HG03521 (cell line): ENCODE measurements at regions not wholly inside any gene's neighbourhood (a gene's known extent, or its start where the extent isn't known, plus 50 kb on each side); places are given as distances from the start of the nearest gene placed in this dataset.

Experiments
- ATAC-seq: cut with Tn5 transposase; IDR thresholded peaks from one replicate; pipeline ENCODE4 v1.9.1; 2021; ENCODE audit warnings: mild to moderate bottlenecking, moderate library complexity; ENCODE audit not compliant: unreplicated experiment

DNA sequence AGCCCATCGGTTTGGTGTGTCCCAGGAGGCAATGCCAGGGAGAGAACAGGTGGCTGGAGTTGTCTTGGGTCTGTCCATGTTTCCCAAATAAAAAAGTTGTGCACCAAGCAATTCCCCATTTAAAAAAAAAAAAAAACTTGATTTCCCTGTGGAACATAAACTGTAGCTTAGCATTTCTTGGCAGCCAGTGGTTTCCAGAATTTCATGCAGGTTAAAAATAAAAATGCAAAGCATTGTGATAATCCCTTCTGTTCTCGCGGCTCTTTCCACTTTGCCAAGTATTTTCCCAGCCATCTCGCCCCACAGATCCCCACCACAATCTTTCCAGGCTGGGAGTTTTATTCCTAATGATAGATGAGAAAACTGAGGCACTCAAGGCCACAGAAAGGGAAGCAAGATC is 51.4 kb upstream of the MSX1 start:
- ATAC-seq, result no peak

DNA sequence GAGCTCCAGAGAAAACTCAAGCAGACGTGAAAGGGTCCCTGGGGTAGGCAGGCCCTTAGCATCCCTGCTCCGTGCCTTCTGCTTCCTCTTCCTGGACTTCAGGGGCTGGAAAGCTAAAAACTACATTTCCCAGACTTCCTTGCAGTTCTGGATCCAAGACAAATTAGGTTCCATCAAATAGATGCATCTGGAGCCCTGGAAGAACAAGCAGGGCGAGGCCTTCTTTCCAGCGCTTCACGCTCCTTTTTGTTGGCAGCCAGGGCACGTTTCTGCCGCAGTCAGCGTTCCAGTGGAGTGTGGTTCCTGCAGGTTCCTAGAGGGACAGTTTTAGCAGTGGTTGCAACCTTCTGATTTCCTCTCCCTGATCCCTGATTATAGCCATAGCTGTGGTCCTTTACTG is 53.6 kb upstream of the MSX1 start:
- ATAC-seq, result no peak

DNA sequence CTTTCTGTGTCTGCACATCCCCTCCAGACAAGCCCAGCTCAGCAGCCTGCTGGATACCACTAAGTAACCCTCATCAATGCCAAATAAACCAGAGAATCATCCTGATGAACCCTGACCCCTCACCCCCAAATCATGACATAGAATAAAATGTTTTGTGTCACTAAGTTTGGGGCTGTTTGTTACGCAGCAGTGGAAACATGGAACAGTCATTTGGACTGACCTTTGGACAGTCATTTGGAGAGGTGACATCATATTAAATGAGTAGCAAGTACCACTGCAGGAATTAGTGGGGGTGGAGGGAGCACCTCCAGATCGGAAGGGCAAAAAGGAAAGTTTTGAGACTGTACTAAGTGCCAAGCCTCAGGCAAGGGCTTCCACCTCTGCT is 55.6 kb upstream of the MSX1 start:
- ATAC-seq, result no peak

DNA sequence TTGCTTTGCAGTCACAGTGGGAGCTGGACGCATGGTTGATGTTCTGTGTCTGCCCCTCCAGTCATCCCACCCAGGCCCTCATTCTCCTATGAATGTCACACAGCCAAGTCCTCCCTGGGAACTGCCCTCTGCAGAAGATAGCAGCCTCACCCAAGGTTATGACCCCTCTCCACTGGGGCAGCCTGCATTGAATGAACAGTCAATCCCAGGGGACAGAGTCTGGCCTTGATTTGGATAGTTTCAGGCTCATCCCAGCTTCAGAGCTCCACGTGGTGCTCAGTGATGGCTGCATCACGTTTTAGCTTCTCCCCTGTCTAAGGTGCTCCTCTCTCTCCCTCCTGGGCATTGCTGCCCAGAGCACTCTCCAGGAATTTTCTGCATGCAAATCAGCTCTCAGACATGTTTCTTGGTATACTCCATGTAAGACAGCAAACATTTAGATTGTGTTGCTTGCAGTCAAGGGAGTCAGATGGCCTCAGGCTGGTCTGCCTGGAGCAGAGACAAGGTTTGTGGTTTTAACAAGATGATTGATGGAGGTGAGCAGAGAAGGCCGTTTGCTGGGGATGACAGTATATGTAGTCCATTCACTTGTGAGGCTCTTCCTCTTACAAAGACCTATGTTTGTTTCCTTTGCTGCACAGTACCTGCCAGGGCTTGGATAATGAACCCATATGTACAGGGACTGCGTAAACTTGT is 56.1 kb upstream of the MSX1 start:
- ATAC-seq, result no peak

DNA sequence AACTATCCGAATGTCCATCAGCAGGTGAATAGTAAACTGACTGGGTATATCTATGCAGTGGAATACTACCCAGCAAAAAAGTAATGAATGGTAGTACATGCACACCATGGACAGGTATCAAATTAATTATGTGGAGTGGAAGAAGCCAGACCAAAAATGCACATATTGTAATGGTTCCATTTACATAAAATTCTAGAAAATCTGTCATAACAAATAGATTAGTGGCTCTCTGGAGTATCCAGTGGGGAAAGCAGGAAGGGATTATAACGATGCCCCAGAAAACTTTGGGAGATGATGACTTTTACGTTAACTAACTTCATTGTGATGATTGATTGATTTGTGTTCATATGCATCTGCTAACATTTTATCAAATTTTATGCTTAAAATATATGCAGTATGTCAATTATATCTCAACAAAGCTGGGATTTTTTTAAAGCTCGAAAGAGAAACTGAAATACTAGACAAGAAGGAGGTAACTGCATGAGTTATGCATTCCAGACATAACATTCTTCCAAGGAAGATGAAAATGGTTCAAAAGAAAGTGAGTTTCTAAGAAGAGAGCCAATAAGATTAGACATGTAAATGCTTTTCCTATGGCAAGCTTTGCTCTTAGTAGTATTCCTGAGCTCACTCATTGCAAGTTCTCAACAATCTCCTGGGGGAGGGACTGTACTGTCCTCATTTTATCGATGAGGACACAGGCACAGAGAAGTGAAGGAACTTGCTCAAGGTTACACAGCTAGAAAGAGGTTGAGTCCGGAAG is 58.6 kb upstream of the MSX1 start:
- no peak for ATAC-seq

DNA sequence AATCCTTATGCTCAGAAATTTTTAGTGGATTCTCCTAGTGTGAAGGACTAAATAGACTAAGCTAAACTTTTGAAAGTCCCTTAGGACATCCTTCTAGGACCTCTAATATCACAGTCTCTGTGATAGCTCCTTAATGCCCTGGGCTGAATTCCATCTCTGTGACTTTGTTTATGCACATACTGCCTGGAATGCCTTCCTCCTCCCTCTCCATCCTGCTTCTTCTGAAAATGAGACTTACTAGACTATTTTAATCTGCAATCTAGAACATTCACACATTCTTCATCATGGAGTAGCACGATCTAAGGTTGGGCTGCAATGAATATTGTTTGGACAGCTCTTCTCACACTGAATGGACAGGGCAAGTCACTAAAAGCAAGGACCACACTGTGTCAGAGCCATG is 65.0 kb upstream of the MSX1 start:
- ATAC-seq, result no peak

DNA sequence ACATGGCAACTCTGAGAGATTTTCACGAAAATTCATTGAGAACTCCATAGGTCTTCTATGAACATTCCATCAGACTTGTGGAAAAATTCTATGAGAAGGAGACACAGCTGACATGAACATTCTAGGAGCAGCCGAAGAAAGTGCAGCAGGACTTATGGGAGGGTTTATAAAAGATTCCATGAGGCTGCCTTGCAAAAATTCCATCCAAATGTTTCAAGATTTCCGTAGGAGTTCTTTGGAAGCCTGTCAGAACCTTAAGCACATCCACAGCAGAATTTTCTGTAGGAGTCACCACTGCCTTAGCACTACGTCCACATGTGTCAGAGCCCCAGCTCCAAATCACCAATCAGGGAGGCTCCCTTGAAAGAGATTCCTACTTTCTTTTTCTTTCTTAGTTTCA is 67.0 kb upstream of the MSX1 start:
- no peak for ATAC-seq

DNA sequence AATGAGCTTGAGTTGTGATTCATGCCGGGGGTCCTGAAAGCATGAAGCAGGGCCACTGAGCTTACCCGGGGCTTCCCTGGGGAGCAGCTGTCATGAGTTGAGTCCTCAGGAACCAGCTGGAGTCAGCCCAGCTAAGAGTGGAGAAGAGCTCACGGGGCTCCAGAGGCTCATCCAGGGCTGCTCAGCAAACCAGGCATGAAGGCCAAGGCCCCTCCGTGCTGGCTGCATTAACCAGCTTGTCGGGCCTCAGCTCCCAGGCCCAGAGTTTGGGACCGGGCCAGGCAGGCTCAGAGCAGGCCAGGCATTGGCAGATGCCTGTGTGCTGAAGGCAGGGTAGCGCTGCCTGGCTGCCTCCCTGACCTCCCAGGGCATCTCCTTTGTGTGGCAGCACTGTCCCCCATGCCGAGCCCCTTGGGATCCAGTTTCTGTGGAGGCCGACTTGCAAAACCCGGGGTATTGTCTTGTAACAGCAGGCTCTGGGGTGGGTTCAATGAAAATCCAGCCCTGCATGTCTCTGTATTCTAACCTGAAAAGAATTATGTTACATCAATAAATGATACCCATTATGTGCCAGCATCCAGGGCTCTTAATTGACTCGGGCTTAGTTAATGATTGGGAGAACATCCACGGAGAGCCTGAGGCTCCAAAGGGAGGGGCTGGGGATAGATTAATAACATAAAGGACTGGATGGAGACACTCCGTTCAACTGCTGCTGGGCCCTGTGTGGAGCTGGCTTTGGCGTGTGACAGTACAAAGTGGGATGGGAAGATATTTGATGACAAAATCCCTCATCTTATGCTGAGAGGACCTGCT is 68.0 kb upstream of the MSX1 start:
- ATAC-seq, result no peak

DNA sequence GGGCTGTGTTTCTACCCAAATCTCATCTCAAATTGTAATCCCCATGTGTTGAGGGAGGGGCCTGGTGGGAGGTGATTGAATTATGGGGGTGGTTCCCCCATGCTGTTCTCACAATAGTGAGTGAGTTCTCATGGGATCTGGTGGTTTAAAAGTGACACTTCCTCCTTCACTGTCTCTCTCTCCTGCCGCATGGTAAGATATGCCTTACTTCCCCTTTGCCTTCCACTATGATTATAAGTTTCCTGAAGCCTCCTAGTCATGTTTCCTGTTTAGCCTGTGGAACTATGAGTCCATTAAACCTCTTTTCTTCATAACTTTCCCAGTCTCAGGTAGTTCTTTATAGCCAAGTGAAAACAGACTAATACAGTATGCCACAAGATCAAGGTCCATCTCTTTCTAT is 70.0 kb upstream of the MSX1 start:
- ATAC-seq, result no peak

DNA sequence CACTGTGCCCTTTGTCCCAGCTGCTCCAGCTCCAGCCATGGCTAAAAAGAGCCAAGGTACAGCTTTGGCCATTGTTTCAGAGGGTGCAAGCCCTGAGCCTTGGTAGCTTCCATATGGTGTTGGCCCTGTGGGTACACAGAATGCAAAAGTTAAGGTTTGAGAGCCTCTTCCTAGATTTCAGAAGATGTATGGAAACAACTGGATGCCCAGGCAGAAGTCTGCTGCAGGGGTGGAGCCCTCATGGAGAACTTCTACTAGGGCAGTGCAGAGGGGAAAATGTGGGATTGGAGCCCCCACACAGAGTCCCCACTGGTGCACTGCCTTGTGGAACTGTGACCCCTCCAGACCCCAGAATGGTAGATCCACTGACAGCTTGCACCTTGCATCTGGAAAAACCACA is 70.9 kb upstream of the MSX1 start:
- no peak for ATAC-seq

DNA sequence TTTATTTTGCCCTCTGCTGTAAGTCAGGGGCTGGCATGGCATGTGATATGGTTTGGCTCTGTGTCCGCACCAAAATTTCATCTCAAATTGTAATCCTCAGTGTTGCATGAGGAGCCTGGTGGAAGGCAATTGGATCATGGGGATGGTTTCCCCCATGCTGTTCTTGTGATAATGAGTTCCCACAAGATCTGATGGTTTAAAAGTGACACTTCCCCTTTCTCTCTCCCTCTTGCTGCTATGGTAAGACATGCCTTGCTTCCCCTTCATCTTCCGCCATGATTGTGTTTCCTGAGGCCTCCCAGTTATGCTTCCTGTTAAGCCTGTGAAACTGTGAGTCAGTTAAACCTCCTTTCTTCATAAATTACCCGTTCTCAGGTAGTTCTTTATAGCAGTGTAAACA is 72.0 kb upstream of the MSX1 start:
- no peak for ATAC-seq

DNA sequence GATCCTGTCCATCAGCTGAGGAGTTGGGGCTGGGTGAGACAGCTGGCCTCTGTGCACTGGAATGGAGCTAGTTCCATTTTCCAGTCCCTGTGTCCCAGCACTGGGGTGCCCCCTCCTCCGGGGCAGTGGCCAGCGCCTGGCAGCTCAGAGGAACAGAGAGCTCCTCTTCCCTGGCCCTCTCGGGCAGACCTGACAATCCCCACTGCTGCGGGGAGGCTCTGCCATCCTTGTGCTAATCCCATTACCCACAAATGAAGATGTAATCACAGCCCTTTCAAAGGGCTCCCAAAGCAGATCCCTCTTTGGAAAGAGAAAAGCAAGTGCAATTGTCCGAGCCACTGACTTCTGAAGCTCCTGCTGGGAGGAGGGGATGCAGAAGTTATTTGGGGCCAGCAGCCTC is 75.1 kb upstream of the MSX1 start:
- ATAC-seq, result no peak

DNA sequence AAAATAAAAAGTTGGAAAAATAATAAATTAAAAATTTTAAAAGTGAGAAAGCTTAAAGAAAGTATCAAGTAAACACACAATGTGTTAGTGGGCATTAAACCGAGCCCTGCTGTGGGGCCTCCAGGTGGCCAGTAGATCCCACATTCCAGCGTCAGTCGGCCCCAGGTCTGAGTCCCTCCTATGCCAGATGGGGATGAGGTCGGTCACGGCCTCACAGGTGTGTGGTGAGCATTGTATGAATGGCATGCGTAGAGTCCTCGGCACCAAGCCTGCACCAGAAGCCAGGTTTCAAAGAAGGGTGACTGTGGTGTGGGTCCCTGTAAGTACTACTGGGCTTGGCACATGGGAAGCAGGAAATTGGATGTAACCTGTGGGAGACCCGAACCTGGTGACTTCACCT is 75.6 kb upstream of the MSX1 start:
- no peak for ATAC-seq

DNA sequence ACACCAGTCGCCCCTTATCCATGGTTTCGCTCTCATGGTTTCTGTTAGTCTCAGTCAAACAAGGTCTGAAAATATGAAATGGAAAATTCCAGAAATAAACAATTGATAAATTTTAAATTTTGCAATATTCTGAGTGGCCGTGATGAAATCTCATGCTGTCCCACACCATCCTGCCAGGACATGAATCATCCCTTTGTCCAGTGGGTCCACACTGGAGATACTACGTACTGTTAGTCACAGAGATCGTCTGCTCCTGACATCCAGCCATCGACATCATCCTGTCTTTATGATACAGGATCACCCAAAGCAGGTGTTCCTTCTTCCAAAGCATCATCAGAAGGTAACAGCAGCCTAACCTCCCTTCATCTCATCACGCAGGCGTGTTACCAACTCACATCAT is 76.5 kb upstream of the MSX1 start:
- ATAC-seq, result no peak

DNA sequence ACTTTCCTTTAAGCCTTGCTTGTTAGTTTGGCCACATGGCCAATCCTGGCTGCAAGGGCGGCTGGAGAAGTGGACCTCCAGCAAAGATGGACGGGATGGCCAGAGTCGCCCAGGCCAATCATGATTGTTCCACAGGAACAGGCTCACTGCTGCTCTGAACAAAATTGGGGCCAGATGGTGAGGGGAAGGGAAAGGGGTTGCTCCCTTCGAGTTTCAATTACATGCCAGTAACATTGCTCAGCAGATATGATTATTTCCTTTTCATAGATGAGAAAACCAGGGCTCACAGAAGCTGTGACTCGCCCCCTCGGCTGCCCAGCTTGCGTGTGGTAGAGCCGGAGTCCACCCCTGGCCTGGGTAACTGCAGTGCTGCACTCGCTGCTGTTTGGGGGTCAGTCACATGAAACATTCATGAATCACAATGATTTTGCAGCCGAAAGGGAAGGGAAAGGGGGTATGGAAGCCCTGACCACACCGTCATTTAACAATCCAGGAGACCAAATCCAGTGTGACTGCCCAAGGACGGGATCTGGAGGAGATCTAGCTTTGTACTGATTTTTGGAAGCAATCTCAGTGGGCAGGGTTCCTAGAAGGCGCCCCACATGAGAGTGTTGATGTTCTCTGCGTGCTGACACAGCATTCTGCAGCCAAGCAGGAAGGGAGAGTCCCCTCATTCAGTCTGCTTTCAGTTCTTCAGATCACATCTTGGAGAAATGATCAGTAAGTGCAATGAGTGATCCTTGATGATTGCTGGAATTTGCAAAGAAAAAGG is 77.3 kb upstream of the MSX1 start:
- ATAC-seq, result no peak

DNA sequence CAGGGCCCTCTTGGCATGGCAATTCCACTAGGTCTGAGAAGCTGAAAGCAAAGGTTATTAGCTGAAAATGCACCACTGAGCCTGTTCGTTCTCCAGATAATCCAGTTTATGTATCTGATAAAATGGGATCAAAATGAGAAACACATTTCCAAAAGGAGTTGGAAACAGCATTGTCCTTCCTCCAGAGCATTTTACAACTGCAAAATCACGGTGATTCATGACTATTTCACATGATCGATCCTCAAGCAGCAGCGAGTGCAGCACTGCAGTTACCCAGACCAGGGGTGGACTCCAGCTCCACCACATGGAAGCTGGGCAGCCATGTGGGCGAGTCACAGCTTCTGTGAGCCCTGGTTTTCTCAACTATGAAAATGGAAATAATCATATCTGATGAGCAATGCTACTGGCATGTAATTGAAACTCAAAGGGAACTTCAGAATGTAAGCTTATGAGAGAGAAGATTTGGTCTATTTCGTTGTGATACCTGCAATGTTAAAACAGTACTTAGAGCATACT is 78.7 kb upstream of the MSX1 start:
- no peak for ATAC-seq

DNA sequence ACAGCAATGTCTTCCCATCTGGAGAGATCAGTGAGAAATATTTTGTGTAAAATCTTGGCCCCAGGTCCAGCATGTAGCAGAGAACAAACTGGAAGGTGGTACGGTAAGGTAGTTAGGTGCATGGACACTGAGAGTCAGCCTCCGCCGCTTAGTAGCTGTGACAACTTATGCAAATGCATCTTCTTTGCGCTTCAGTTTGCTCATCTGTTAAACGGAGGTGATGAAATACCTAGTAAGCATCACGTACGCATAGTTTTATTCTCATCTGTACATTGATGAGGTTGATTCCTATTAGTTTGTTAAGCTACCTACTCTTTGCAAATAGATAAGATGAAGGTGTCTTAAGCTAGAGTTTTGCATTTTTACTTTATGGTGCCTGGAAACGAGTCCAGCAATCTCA is 80.0 kb upstream of the MSX1 start:
- ATAC-seq, result no peak

DNA sequence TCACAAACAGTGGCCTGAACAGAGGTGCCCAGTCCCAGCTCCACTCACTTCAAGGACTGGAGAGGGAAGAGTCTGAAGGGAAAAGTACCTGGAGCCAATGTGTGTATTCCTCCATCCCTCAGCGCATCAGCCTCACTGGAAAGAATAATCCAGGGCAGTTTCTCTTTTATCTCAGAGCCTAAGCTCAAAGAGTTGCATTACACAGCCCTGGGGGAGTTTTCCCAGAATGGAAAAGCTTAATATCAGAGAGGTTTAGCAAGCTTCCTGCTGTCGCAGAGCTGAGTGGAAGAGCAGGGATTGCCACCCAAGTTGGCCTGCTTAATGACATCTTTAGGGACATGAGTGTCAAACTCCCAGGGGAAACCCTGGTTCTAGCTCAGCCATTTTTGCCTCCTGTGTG is 80.4 kb upstream of the MSX1 start:
- no peak for ATAC-seq

DNA sequence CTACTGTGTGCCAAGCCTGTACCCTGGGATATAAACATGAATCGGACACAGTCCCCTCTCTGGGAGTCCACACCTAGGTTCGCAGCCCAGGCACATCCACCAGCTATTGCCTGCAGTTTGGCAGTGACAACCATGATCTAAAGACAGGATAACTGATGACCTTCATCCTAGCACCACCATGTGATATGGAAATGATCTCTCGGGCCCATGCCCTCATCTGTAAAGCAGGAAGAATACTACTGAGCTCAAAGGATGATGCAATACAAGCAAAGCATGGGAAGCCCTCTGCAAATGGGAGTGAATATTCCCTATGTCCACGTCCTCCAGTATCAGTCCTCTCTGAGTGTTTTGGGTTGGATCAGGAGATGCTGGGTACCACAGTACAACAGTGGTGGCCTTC is 80.9 kb upstream of the MSX1 start:
- no peak for ATAC-seq

DNA sequence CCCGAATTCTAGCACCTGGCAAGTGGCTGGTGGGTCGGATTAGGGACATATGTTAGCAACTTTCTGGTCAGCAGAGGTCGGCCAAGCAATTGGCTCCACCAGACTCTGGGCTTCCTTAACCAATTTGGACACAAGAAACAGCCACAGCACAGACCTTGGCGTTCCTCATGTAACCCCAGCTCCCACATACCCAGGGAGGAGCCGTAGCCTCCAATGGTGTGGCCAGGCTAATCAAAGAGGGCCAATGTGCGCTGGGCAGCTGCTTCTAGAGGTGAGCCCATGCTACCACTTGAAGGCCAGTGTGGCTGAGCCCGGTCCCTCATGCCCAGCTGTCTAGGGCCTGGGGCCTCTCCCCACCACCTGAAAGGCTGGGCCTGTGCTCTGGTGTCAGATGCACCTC is 82.5 kb upstream of the MSX1 start:
- no peak for ATAC-seq

DNA sequence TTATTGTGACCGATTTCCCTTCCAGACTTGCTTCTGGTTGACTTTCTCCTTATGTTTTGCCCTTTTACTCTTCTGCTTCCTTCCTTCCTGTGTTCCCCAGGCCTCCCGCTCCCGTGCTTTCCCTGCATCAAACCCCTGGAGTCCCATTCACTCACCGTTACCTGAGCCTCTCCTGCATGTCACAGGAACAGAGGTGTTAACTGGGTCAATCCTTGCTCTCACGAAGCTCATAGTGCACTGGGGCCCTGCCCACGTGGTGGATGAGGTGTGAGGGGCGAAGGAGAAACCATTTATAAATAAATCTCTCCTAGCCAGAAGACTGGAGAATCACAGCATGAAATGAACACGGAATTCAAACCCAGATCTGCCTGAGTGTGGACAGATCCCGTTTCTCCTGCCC is 83.1 kb upstream of the MSX1 start:
- no peak for ATAC-seq
